SU-DHL-6 (cell line): ENCODE measurements at regions not wholly inside any gene's neighbourhood (a gene's known extent, or its start where the extent isn't known, plus 50 kb on each side); places are given as distances from the start of the nearest gene placed in this dataset.

Source experiments
- EZH2phosphoT487 ChIP-seq: fragments of 200-600 bp; sonication (generic), shearing (Covaris generic); conservative IDR thresholded peaks from 2 replicates; pipeline ENCODE4 v1.6.1; 2018; ENCODE audit warnings: mild to moderate bottlenecking, antibody characterized with exemption, low read length, moderate library complexity, mixed read lengths
- TF ChIP-seq, protein P1 (sequence below): fragments of 200-600 bp; sonication (generic); IDR thresholded peaks from one replicate; pipeline ENCODE4 v1.5.1; 2017; ENCODE audit warnings: antibody characterized with exemption, mild to moderate bottlenecking, low read length, moderate library complexity; ENCODE audit not compliant: insufficient read depth, poor library complexity, severe bottlenecking

DNA sequence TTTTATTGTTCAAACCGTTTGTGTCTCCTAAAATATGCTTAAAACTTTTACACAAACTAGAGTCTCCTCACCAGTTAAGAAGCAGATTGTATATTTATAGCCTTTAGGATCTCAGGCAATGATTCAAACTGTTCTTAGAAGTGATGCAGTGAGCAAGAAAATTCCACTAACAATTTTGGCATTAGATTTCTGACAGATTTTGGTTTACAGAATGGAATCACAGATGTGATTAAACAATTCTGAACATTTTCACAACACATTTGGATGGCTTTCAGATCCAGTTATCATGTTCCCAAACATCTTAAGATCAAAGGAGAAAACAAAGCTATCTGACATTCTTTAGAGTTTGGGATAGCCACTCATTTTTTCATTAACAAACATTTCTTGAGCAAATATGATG, 181.7 kb upstream of the RIOK2 start:
- TF ChIP-seq, protein P1, sequence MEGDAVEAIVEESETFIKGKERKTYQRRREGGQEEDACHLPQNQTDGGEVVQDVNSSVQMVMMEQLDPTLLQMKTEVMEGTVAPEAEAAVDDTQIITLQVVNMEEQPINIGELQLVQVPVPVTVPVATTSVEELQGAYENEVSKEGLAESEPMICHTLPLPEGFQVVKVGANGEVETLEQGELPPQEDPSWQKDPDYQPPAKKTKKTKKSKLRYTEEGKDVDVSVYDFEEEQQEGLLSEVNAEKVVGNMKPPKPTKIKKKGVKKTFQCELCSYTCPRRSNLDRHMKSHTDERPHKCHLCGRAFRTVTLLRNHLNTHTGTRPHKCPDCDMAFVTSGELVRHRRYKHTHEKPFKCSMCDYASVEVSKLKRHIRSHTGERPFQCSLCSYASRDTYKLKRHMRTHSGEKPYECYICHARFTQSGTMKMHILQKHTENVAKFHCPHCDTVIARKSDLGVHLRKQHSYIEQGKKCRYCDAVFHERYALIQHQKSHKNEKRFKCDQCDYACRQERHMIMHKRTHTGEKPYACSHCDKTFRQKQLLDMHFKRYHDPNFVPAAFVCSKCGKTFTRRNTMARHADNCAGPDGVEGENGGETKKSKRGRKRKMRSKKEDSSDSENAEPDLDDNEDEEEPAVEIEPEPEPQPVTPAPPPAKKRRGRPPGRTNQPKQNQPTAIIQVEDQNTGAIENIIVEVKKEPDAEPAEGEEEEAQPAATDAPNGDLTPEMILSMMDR = no peak
- no peak for TF ChIP-seq EZH2phosphoT487
